Inflammatory macrophage treated with lipopolysaccharide for 1 hour (primary cell): ENCODE measurements at regions not wholly inside any gene's neighbourhood (a gene's known extent, or its start where the extent isn't known, plus 50 kb on each side); places are given as distances from the start of the nearest gene placed in this dataset.
"Not testable (repeated sequence)": the region's sequence is repeated elsewhere in the genome, so short reads cannot be mapped to it uniquely, and the experiment has no call there.

ENCODE experiments used
- DNase-seq, 2 donors: peaks; one replicate each; pipeline ENCODE4 v3.0.0-alpha.2; 2020 to 2022

- DNase-seq: no peak
Measured at GRCh38 chr13:83825676-83826075, 56.6 kb downstream of the SLITRK1 start.

GRCh38 chr13:83824560-83824959 lies 57.7 kb downstream of the SLITRK1 start:
- DNase-seq: no peak

DNA sequence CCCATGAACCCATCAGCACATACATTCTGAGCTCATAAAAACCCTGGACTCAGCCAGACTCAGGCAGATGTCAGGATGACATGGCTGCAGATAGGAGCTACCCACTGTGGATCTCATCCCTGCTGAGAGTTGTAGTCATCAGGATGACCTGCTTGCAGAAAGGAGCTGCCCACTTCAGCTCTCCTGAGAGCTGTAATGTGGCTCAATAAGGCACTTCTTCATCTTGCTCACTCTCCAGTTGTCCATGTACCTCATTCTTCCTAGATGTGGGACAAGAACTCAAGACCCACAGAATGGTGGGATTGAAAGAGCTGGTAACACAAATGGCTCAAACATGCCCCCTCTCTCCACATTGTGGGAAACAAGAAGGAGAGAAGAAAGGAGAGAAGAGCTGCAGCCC lies 58.2 kb downstream of the SLITRK1 start:
- no peak for DNase-seq

DNA sequence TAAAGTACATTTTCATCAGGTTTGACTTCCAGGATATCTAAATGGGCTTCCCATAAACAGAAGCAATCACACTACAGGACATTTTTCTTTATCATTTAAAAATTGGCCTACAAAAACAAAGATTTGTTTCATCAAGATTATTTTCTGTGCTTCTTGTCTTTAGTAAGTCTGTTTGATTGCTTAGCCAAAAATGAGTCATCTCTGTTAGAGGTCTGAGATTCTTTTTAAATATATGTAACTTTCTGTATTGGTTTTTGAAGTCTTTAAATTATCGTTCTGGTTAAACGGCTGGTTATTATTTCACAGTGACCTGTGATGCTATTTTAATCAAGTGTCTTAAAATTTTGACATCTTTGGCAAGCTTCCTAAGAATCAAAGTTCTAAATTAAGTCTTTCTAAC lies 62.7 kb downstream of the SLITRK1 start:
- no peak for DNase-seq

DNA sequence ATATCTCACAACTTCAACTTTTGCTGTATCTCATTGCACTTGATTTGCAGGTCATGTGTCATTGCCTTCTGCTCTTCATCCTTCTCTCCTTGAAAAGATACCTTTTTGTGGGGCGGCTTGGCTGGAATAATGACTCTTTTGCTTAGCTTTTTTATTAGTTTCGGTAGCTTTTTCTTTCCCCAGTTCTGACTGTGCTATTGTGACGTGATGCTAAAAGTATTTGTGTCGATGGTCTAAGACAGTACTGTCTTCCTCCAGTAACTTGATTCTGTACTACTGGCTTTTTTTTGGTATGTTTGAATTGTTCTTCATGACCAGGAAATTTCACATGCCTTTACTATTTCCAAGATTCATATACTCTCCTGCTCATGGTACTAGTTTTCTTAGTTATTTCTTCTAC lies 63.1 kb downstream of the SLITRK1 start:
- no peak for DNase-seq

DNA sequence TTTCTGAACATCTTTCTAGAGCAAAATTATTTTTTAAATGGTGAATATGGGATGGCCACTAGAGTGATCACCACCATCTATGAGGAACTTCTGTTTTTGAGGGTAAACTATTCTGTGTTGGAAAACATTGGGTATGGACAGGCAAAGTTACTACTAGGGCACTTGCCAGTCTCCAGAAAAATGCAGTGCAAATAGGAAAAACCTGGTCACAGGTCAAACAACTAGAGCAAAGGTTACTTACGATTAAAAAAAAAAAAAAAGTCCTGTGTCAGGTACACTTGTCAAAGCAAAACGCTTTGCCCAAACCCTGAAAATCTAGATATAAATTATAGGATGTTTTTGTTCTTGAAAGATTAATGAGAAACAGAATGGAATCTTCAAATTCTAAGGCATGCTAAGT lies 66.2 kb downstream of the SLITRK1 start:
- DNase-seq: no peak

DNA sequence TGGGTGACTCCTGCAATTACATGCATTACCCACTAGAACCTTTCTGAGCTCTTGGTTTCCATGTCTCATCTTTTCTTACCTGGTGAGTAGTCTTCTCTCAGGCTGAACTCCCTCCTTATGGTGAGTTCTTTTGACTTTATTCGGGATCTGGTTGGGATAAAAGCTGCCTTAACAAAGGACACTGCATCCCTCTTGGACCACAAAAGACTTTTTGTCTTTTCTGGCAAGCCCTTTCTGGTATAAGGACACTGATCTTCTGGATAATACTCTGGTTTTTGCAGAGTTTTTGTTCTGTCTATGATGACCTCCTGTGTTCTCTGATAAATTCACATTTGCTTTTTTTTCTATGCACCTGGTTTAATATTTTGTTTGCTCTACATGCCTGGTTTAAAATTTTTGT lies 66.7 kb downstream of the SLITRK1 start:
- no peak for DNase-seq

DNA sequence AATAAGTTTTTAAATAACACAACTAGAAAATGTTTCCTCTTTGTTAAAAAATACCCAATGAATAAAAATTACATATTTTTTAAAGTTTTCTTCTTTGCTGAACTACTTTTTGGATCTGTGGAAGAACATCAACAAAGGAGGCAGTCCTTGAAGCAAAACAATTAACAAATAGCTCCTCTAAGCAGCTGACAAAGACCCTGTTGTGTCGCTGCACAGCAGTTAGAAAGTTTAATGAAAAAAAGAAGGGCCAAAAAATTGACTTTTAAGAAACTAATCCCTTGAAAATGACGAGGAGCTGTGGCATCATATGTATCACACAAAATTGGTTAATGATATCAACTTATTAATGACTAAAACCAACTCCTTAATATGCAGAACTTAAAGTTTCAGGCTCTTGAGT lies 72.1 kb downstream of the SLITRK1 start:
- DNase-seq: no peak

DNA sequence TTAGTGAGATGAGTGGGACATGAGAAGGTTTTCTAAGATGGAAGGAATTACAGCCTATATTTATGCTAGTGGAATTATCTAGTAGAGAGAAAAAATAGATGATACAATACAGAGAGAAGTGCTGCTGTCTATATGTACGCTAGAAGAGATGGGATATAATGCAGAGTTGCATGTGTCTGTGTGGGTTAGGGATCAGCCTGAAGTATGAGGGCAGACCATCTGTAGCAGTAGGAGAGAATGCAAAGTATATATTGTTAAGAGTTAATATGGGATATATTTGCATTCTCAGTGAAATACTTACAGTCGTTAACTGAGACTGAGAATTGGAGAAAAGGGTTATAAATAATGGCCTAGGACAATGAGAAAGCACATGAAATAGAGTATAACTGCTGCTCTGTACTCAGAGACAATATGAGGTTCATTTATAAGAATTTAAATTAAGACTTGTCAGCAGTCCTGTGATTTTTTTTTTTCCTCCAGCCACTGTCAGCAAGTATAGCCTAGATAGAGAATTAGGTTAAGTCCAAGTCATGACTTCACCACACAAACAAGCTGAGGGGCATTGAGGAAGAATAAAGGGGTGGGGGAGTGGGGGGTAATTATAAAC lies 77.8 kb downstream of the SLITRK1 start:
- DNase-seq: no peak

GRCh38 chr13:83798731-83799130 lies 83.5 kb downstream of the SLITRK1 start:
- DNase-seq: no peak

DNA sequence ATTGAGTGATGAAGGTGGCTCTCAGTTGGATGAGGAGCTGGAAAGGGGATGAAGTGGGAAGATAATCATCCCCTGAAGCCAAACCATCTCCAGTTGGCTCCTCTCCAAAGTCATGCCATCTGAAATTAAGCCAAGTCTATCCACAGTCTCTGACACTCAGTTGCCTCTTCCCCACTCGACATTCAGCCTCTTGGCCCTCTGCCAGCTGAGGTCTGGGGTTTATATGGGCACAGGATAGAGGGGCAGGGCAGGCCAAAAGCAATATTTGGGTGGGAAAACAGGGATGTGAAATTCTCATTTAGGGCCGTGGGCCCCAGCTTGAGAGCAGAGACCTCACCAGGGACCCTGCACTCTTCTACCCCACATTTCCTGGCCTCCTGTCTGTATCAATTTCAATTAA lies 85.9 kb downstream of the SLITRK1 start:
- DNase-seq: no peak

DNA sequence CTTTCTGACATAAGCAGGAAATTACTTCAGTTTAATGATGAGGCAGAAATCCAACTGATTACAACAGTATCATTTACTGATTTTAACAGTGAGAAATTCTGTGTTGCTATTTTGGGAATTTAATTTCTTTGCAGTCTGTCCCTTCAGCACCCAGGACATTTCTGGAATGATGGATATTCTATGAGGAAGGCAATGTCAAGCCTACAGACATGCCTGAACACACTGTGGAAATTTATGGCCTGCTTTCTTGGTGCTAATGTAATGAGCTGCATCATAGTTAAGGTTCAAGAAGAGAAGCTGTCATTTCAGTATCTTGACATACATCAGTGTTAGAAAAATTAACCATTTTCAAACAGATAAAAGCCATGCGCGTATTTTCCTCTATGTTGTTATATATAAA lies 87.7 kb downstream of the SLITRK1 start:
- no peak for DNase-seq

- DNase-seq: no peak
Measured at GRCh38 chr13:83780227-83780626, 102.0 kb downstream of the SLITRK1 start.

DNA sequence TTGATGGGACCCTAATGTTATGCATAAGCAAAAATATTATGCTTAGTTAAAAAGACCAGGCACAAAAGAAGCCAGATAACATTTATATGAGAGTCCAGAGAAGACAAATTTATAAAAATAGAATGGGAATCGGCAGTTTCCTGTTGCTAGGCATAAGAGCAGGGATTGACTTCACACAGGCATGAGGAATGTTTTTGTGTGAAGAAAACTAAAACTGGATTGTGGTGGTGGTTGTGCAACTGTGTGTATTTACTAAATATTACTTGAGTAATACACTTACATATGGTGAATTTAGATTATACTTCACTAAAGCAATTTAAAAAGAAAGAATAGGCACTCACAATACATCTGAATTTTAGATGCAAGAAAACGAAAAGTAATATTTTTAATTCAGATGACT lies 108.3 kb downstream of the SLITRK1 start:
- no peak for DNase-seq

- DNase-seq: no peak
Measured at GRCh38 chr13:83765796-83766195, 116.5 kb downstream of the SLITRK1 start.

DNA sequence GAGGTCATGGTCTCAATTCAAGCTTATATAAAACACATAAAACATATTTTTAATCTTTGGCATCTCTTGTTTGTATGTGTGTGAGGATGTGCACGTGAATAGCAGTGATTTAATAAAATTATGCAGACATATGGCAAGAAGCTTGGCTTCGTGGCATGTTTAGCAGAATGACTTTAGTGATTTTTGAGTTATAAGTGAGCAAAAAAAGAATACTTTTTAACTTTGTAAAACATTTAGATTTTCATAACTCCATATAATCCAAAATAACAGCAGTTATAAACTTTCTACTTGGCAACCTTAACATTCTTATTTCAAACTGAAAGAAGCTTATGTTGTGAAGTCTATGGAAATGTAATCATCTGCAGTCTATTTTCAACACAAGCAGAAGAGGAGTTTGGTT lies 120.6 kb downstream of the SLITRK1 start:
- no peak for DNase-seq

- not testable (repeated sequence) for DNase-seq
Measured at GRCh38 chr13:83755210-83755609, 127.1 kb downstream of the SLITRK1 start.

- DNase-seq: no peak
Measured at GRCh38 chr13:83753912-83754624, 128.2 kb downstream of the SLITRK1 start.

DNA sequence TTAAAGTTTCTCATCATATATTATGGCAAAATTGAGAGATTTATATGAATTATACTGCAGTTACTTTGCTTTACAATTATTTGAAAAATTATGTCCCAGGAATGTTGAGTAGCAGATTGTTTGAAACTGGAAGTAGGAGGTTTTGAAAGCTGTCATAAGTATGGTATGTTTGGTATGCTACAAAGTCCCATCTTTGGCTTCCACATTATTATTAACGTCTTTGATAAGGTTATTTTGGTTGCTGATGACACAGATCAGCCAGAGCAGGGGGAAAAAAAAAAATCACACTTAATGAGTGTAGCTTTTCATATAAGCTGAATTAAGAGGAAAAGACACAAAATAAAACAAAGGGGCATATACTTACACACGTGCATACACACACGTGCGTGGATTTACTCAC lies 130.1 kb downstream of the SLITRK1 start:
- no peak for DNase-seq

GRCh38 chr13:83740622-83741021 lies 141.7 kb downstream of the SLITRK1 start:
- no peak for DNase-seq

DNA sequence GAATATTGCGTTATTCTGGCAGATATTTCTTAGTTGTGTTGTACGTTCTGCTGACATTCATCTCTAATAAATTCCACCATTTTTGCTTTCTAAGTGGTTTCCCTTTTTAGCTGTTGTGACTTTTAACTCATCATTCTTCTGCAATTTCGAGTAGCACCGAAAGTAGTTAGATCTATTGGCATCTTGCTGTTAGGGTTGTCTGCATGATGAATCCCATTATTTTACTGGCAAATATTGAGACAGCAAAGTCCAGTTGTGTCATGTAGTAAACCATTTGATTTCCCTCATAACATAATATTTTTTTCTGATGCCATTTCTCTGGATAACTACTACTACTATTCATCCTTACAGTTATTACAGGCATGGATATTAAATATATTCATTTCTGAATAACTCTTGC lies 143.9 kb downstream of the SLITRK1 start:
- DNase-seq: no peak

DNA sequence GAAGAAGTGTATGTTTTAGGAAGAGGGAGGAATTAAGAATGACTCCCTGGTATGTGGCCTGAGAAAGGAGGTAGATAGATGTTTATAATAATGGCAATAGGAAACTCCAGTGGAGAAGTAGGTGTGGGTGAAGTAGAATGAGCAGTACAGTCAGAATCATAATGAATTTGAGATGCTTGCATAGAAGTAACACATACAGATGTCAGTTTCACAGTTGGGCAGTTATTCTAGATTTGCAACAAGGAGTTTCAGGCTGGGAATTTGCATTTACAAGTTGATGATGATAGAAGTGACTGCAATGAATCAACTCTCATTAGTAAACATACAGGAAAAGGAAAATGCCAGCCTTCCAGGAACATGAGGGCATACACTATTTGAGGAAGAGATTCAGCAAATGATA lies 149.0 kb downstream of the SLITRK1 start:
- no peak for DNase-seq

DNA sequence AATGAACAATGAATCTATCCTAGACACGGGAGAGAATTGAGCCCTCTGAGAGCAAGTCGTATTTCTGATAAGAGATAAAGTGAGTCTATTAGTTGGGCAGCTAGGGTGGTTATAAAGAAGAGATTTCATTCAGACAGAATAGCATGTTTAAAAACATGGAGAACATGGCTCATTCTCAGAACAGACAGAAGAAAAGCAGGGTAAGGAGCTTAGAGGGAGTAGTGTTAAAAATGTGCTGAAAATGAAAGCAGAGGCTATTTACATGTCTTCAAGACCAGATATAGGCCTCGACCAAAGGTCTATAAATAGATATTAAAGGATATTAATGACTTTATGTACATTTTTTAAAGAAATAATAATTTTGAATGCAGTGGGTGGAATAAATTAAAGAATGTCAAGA lies 149.5 kb downstream of the SLITRK1 start:
- DNase-seq: no peak

GRCh38 chr13:83731113-83731512 lies 151.2 kb downstream of the SLITRK1 start:
- DNase-seq: no peak

DNA sequence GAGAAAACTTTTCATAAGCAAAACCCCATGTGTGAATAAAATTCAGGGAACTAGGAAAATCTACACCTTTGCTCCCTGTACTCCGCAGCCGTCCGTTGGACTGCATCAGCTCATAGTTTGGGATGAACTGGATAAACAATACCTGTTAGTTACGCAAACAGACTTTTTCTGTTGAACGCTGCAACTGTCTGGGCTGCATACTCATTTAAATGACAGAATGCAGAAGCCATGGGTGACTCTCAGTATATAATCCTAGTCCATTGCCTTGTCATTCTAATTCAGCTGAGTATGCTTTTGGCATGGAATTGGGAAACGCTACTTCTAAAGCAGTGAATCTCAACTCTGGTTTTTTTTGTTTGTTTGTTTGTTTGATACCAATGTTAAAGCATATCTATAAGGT lies 151.6 kb downstream of the SLITRK1 start:
- no peak for DNase-seq
